ENCODE measurements at regions not wholly inside any gene's neighbourhood (a gene's known extent, or its start where the extent isn't known, plus 50 kb on each side); places are given as distances from the start of the nearest gene placed in this dataset.

DNA sequence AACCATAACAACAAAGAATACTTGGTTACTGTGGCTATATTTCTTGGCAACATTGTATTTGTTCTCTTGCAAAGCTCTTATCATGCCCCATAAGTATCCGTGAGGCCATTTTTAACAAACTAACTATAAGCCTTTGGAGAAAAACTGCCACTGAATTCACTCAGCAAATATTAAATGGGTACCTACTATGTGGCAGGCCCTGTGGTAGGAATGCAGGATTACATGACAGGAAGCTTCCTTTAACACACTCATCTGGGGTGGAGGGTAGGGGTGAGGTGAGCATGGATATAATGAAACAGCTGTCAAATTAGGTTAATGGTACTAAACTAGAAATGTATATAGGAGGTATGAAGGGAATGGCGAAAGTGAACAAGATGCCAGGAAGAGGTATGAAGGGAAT lies 504.8 kb downstream of the MEI4 start:
- TF ChIP-seq EZH2 (IDR thresholded peaks at IDR 0.05; ENCODE audit: borderline replicate concordance, low read depth, low read length, severe bottlenecking), result no peak
- TF ChIP-seq, protein P1, sequence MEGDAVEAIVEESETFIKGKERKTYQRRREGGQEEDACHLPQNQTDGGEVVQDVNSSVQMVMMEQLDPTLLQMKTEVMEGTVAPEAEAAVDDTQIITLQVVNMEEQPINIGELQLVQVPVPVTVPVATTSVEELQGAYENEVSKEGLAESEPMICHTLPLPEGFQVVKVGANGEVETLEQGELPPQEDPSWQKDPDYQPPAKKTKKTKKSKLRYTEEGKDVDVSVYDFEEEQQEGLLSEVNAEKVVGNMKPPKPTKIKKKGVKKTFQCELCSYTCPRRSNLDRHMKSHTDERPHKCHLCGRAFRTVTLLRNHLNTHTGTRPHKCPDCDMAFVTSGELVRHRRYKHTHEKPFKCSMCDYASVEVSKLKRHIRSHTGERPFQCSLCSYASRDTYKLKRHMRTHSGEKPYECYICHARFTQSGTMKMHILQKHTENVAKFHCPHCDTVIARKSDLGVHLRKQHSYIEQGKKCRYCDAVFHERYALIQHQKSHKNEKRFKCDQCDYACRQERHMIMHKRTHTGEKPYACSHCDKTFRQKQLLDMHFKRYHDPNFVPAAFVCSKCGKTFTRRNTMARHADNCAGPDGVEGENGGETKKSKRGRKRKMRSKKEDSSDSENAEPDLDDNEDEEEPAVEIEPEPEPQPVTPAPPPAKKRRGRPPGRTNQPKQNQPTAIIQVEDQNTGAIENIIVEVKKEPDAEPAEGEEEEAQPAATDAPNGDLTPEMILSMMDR (IDR thresholded peaks at IDR 0.05; ENCODE audit: borderline replicate concordance, extremely low read depth, low read length, poor library complexity, severe bottlenecking), result no peak

Measured in DND-41 (cell line).